Activated CD4-positive, alpha-beta T cell treated with anti-CD3 and anti-CD28 coated beads for 36 hours (primary cell): ENCODE measurements at regions not wholly inside any gene's neighbourhood (a gene's known extent, or its start where the extent isn't known, plus 50 kb on each side); places are given as distances from the start of the nearest gene placed in this dataset.

Experiments
- ATAC-seq: fragments of 200-7000 bp; cut with Tn5 transposase; one replicate; pipeline ENCODE4 v1.10.0; 2021; ENCODE audit warnings: mild to moderate bottlenecking, moderate library complexity
- CTCF ChIA-PET: fragments of 350-600 bp; sonication (Branson Sonifier 250); formaldehyde crosslinking; loops from one replicate; lab custom pipeline; 2021; ENCODE audit warnings: antibody characterized with exemption; lab: Charles Lee
- POLR2A ChIA-PET: fragments of 350-600 bp; sonication (Branson Sonifier 250); formaldehyde crosslinking; loops from one replicate; lab custom pipeline; 2021; ENCODE audit warnings: antibody characterized with exemption, inconsistent platforms; lab: Charles Lee
- DNase-seq: peaks from one replicate; pipeline ENCODE4 v3.0.0-alpha.2; 2020
- H3K27ac Mint-ChIP-seq: one replicate; pipeline ENCODE4 v1.8.0; 2021; ENCODE audit warnings: mixed read lengths
- H3K27me3 Mint-ChIP-seq: one replicate; pipeline ENCODE4 v1.8.0; 2021; ENCODE audit warnings: mixed read lengths
- H3K36me3 Mint-ChIP-seq: one replicate; pipeline ENCODE4 v1.8.0; 2021; ENCODE audit warnings: low read depth, mixed read lengths
- H3K4me1 Mint-ChIP-seq: one replicate; pipeline ENCODE4 v1.8.0; 2021; ENCODE audit warnings: mixed read lengths
- H3K4me3 Mint-ChIP-seq: one replicate; pipeline ENCODE4 v1.8.0; 2021; ENCODE audit warnings: mild to moderate bottlenecking, moderate library complexity, mixed read lengths
- H3K9me3 Mint-ChIP-seq: one replicate; pipeline ENCODE4 v1.8.0; 2021; ENCODE audit warnings: low read depth, mixed read lengths
- intact Hi-C, 2 experiments: fragments of 100-400 bp; cut with DNase I in 1 of 2; cut with micrococcal nuclease in 1 of 2; formaldehyde crosslinking; loops; one replicate each; pipeline versions ENCODE4 v1.14.2 to v1.15.1; 2022 to 2024; cut with DNase I, micrococcal nuclease

DNA sequence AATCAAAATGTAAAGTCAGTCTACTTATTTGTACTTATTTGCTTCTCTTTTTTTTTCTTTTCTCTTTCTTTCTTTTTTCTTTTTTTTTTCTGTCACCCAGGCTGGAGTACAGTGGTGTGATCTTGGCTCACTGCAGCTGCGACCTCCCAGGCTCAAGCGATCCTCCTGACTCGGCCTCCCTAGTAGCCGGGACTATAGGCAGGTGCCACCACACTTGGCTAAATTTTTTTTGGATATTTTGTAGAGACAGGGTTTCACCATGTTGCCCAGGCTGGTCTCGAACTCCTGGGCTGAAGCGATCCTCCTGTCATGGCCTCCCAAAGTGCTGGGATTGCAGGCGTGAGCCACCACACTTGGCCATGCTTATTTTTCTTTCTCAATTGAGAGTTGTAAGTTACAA is 98.8 kb upstream of the ZBTB40 start:
- DNase-seq (no peak), ATAC-seq (no peak)
- no peak overlapping the region for H3K27ac Mint-ChIP-seq
- H3K36me3 Mint-ChIP-seq = no peaks in the 10 kb centered on the region
- H3K27me3 Mint-ChIP-seq = peaks cover 49% of the 10 kb centered on the region
- CTCF ChIA-PET = no interaction called here
- H3K9me3 Mint-ChIP-seq = no peaks in the 10 kb centered on the region
- POLR2A ChIA-PET = no interaction called here
- H3K4me1 Mint-ChIP-seq = peaks cover 9% of the 10 kb centered on the region
- intact Hi-C loops = no loop called here
- H3K4me3 Mint-ChIP-seq = no peak overlapping the region

DNA sequence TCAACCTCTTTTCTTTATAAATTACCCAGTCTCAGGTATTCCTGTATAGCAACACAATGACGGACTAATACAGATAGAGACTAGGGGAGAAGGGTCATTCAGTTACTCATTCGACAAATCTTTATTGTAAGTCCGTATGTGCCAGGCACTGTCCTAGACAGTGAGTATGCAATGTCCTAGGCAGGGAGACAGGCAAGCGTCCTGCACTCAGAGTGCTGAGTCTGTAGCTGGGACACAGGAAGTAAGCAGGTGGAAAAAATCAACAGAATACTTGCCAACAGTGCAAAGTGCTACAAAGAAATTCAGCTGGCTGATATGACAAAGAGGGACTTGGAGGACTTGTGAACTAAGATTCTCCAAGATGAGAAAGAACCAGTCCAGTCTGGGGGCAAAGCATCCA is 92.2 kb upstream of the ZBTB40 start:
- ChIA-PET CTCF (no interaction called here), POLR2A (no interaction called here)
- DNase-seq (no peak), ATAC-seq (no peak)
- H3K4me1 Mint-ChIP-seq = no peaks in the 10 kb centered on the region
- H3K27me3 Mint-ChIP-seq = peaks cover 34% of the 10 kb centered on the region
- H3K4me3 Mint-ChIP-seq = no peak overlapping the region
- no peak overlapping the region for H3K27ac Mint-ChIP-seq
- no peaks in the 10 kb centered on the region for H3K9me3 Mint-ChIP-seq
- intact Hi-C loops = no loop called here
- H3K36me3 Mint-ChIP-seq = no peaks in the 10 kb centered on the region

DNA sequence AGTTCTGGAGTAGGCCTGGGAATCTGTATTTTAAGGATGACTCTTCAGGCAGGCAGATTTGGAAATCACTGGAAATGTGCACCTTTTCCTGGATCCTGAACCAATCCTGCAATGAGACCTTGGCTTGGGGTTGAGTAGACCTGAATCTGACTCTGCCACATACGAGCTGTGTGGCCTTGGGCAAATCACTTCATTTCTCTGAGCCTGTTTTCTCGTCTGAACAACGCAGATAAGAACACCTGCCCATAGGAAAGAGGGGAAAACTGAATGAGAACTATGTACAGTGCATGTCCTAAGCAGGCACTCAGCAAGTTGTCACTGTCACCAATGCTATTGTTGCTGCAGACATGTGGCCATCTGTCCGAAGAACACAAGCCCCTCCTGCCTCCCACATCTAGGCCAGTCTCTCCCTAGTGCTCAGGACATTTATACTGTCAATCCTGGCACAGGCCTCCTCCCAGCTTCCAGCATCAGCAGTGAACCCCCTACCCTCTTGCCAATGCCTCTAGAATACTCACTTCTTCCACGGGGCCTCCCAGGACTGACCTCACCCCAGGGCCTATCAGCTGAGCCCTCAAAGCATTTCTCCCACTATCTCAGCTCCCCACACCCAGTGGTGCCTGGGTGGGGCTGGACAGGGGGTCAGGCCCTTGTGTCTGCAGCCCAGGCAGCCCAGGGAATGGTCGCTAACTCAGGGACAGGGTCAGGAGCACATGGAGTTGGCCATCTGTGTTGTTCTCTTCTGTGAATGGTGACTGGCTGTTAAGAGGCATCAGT is 88.8 kb upstream of the ZBTB40 start:
- Mint-ChIP-seq H3K27me3 (peaks cover 26% of the 10 kb centered on the region), H3K9me3 (no peaks in the 10 kb centered on the region), H3K27ac (no peak overlapping the region), H3K4me1 (no peaks in the 10 kb centered on the region), H3K4me3 (no peak overlapping the region), H3K36me3 (no peaks in the 10 kb centered on the region)
- DNase-seq (no peak), ATAC-seq (no peak)
- CTCF ChIA-PET = no interaction called here
- intact Hi-C loops = no loop called here
- POLR2A ChIA-PET = no interaction called here

DNA sequence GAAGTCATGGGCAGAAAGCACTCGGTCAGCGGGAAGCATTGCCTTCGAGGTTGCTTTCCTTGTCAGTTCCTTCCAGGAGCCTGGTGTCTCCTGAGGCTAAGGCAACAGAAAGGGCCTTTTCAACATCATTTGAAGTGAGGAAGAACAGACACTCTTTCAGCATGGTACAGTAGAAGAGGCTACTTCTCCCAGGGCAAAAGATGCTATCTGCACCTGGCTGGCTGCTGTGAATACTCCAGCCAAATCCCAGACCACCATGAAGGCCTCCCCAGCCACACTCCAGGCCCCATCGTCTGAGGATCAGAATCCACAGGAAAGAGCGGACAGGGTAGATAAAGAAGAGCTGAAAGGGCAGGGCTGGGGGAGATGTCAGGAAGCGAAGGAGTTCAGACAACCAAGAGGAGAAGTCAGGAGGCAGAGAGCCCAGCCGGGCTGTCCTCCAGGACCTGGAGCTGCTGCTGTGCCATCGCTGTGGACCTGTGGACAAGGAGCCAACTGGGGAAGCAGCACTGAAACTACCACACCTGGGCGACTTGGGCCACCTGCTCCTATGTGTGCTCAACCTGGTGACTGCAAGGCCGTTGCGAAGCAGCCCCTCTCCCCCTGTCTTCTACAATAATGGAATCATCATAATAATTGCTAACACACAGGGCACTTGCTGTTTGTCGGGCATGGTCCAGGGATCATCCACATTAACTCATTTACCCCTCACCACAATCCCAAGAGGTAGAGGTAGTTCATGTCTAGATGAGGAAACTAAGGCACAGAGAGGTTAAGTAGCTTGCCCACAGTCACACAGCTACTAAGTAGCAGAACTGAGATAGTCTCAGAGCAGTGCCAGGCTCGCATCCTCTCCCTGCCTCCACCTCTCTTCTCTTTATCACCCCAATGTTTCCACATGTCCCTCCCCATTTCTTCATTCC is 88.0 kb upstream of the ZBTB40 start:
- Mint-ChIP-seq H3K27me3 (peaks cover 27% of the 10 kb centered on the region), H3K36me3 (no peaks in the 10 kb centered on the region), H3K4me3 (no peak overlapping the region), H3K4me1 (no peaks in the 10 kb centered on the region), H3K27ac (no peak overlapping the region), H3K9me3 (no peaks in the 10 kb centered on the region)
- intact Hi-C loops = no loop called here
- DNase-seq = no peak
- ChIA-PET POLR2A (no interaction called here), CTCF (no interaction called here)
- no peak for ATAC-seq

DNA sequence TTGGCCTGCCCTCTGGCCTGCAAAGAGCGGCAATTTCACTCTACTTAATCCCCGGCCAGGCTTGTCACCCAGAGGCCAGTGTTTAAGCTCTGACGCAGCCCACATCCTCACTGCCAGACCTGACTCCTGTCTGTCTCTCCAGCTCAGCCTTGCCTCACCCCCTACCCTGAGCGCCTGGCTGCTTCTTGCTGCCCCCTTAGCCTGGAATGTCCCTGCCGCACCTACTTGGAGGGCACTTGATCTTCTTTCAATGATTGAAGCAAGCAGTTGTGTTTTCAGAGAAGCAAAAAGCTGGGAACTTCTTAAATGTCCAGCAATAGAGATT is 87.4 kb upstream of the ZBTB40 start:
- ATAC-seq = no peak
- Mint-ChIP-seq H3K4me3 (no peak overlapping the region), H3K36me3 (no peaks in the 10 kb centered on the region), H3K27me3 (peaks cover 25% of the 10 kb centered on the region), H3K9me3 (no peaks in the 10 kb centered on the region), H3K4me1 (no peaks in the 10 kb centered on the region), H3K27ac (no peak overlapping the region)
- intact Hi-C loops = no loop called here
- ChIA-PET CTCF (no interaction called here), POLR2A (no interaction called here)
- no peak for DNase-seq

DNA sequence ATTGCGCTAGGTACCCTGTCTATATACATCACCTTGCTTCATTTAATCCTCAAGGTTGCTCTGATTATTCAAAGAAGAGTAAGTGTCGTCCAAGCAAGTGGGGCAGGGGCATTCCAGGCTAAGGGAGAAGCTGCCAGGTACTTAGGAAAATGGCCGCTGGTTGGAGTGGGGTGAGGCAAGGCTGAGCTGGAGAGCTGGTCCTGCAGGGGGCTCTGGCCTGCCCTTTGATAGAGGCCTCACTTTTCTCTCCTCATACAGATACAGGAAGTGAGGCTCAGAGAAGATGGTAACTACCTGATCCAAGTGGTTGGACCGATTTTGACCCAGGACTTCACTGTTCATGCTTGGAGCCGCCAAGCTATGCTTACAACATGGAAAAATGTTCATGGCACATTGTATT is 86.9 kb upstream of the ZBTB40 start:
- H3K4me3 Mint-ChIP-seq = no peak overlapping the region
- no peaks in the 10 kb centered on the region for H3K9me3 Mint-ChIP-seq
- ATAC-seq = no peak
- H3K27me3 Mint-ChIP-seq = peaks cover 27% of the 10 kb centered on the region
- H3K27ac Mint-ChIP-seq = no peak overlapping the region
- intact Hi-C loops = no loop called here
- ChIA-PET POLR2A (no interaction called here), CTCF (no interaction called here)
- H3K36me3 Mint-ChIP-seq = no peaks in the 10 kb centered on the region
- no peak for DNase-seq
- H3K4me1 Mint-ChIP-seq = no peaks in the 10 kb centered on the region

DNA sequence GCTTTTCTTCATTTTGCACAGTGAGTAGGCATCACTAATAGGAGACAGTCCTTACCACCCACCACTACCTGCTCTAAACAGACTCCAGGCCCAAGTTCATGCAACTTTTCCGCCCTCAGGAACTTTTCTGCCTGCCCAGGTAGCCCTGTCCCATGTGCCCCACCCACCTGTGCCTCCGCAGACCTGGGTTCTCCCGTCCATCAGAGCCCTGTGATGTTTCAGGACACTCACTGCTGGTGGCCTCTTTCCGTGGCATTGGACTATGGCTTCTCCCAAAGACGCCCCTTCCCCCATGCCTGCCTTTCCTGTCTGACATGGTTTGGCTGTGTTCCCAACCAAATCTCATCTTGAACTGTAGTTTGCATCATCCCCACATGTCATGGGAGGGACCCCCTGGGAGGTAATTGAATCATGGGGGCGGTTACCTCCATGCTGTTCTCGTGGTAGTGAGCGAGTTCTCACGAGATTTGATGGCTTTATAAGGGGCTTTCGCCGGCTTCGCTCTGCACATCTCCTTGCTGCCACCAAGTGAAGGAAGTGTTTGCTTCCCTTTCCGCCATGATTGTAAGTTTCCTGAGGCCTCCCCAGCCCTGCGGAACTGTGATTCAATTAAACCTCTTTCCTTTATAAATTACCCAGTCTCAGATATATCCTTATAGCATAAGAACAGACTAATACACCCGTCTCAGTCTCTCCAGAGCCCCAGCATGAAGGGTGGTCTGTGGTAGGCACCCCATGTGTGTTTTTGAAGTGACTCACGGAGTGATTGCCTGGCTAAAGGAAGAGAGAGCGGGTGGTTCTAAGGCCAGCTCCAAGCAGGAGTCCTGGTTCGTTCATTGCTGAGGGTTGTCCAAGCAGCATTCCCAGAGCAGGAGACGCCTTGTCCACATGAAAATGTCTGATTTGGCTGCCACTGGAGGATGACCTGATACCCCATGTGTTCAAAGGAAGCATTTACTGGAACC is 86.0 kb upstream of the ZBTB40 start:
- ChIA-PET CTCF (no interaction called here), POLR2A (no interaction called here)
- Mint-ChIP-seq H3K9me3 (no peaks in the 10 kb centered on the region), H3K36me3 (no peaks in the 10 kb centered on the region), H3K27me3 (peaks cover 21% of the 10 kb centered on the region), H3K27ac (no peak overlapping the region), H3K4me3 (no peak overlapping the region), H3K4me1 (no peaks in the 10 kb centered on the region)
- intact Hi-C loops = no loop called here
- DNase-seq (no peak), ATAC-seq (no peak)

DNA sequence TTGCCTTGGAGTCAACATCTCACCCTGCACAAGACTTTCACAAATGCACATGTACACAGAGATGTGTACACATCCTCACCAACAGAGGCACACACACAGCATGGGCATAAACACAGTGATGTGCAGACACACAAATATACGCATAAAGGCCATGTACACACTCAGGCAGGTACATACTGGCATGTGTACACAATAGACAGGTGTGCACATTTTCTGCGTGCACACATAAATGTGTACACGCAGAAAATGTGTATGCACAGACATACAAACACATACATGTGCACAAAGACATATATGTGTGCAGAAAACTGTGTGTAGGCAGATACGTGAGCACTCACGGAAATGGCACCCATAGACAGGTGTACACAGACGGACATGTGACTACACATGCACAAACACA is 85.3 kb upstream of the ZBTB40 start:
- intact Hi-C loops = no loop called here

DNA sequence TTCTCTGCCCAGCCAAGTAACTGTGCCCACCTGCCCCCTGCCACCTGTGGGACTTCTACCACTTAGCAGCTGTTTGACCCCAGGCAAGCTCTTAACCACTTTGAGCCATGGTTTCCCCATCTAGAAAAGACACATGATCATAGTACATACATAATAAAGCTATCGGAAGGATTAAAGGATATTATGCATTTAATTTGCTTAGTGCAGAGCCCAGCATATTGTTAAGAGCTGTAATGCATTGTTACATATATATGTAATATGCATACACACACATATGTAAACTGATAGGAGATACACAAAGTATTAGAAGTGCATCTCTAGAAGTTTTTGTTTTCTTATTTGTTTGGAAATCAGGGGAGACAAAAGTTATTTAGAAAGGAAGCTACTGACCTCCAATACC is 83.5 kb upstream of the ZBTB40 start:
- POLR2A ChIA-PET = no interaction called here
- CTCF ChIA-PET = interaction anchor here (1.3 kb wide), 1 partner anchor 10 kb away, joined by 3 read pairs; no protein-coding TSS in a partner anchor
- Mint-ChIP-seq H3K4me3 (no peak overlapping the region), H3K36me3 (no peaks in the 10 kb centered on the region), H3K9me3 (peaks cover under 1% of the 10 kb centered on the region), H3K27ac (no peak overlapping the region), H3K27me3 (peaks cover 23% of the 10 kb centered on the region), H3K4me1 (no peaks in the 10 kb centered on the region)
- DNase-seq (no peak), ATAC-seq (no peak)
- intact Hi-C loops = no loop called here

More for the DNA sequence above, 85.3 kb upstream of the ZBTB40 start:
- Mint-ChIP-seq H3K4me1 (no peaks in the 10 kb centered on the region), H3K27me3 (peaks cover 20% of the 10 kb centered on the region), H3K27ac (no peak overlapping the region), H3K36me3 (no peaks in the 10 kb centered on the region), H3K4me3 (no peak overlapping the region), H3K9me3 (no peaks in the 10 kb centered on the region)
- ChIA-PET POLR2A (interaction anchor here (0.7 kb wide), 1 partner anchor 176 kb away, joined by 4 read pairs; no protein-coding TSS in a partner anchor), CTCF (no interaction called here)
- ATAC-seq = no peak
- no peak for DNase-seq

DNA sequence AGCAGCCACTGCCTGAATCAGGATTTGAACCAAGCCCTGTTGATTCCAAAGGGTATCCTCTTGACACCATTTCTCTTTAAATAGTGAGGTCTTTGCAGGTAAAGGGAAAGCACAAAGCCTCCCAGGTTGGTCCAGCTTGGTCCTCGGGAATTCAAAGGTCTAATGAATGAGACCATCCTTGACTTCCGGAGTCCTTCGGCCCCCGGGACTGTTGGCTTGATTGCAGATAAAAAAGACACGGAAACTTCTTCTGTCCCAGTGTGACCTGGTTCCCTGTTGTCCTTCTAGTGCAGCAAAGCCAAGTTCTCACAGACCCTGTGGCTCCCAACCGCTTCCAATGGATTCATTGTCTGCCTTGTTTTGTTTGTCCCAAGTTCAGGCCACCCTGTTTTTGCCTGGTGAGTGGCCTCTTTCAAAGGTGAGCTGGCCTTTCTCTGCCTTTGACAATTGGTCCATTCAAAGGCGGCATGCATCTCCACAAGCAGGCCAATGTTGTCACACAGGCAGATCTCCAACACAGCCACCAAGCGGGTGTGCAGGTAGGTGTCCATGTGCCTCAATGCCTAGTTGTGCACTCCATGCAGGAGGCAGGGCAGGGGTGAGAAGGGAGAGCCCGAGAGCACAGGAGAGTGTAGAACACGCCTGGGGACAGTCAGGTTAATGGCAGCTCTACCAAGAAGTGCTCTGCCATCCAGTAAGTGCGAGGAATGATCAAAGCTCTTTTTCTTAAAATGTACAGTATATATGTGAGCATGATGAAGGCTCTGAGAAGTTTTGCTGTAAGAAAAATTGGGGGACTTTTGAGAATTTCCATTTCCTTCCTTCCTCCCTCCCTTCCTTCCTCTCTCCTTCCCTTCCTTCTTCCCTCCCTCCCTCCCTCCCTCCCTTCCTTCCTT is 82.1 kb upstream of the ZBTB40 start:
- DNase-seq (no peak), ATAC-seq (no peak)
- no peaks in the 10 kb centered on the region for H3K36me3 Mint-ChIP-seq
- no peak overlapping the region for H3K4me3 Mint-ChIP-seq
- peaks cover 4% of the 10 kb centered on the region for H3K9me3 Mint-ChIP-seq
- ChIA-PET POLR2A (no interaction called here), CTCF (no interaction called here)
- peaks cover 20% of the 10 kb centered on the region for H3K27me3 Mint-ChIP-seq
- intact Hi-C loops = no loop called here
- H3K4me1 Mint-ChIP-seq = no peaks in the 10 kb centered on the region
- no peak overlapping the region for H3K27ac Mint-ChIP-seq

DNA sequence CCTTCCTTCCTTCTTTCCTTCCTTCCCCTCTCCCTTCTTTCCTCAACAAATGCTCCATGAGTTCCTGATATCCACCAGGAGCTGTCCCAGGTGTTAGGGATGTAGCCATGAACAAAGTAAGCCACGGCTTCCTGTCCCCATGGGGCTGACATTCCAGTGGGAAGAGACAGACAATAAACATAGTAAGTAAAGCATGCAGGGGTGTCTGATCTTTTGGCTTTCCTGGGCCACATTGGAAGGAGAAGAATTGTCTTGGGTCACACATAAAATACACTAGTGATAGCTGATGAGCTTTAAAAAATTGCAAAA is 81.5 kb upstream of the ZBTB40 start:
- ATAC-seq = no peak
- Mint-ChIP-seq H3K4me3 (no peak overlapping the region), H3K9me3 (peaks cover 4% of the 10 kb centered on the region), H3K27ac (no peak overlapping the region), H3K4me1 (no peaks in the 10 kb centered on the region), H3K36me3 (no peaks in the 10 kb centered on the region), H3K27me3 (peaks cover 20% of the 10 kb centered on the region)
- DNase-seq = no peak
- ChIA-PET POLR2A (no interaction called here), CTCF (interaction anchor here (0.6 kb wide), 1 partner anchor 239 kb away, joined by 3 read pairs; no protein-coding TSS in a partner anchor)
- intact Hi-C loops = no loop called here
